Nephron progenitor cell (in vitro differentiated cells): ENCODE measurements at regions not wholly inside any gene's neighbourhood (a gene's known extent, or its start where the extent isn't known, plus 50 kb on each side); places are given as distances from the start of the nearest gene placed in this dataset.
"Not testable (repeated sequence)": the region's sequence is repeated elsewhere in the genome, so short reads cannot be mapped to it uniquely, and the experiment has no call there.

ENCODE experiments used
- DNase-seq: peaks from one replicate; pipeline ENCODE4 v3.0.0; 2021
- H3K27ac Mint-ChIP-seq: 2 replicates; pipeline ENCODE4 v1.8.0; 2021; ENCODE audit warnings: mild to moderate bottlenecking, moderate library complexity, mixed read lengths
- H3K27me3 Mint-ChIP-seq: 2 replicates; pipeline ENCODE4 v1.8.0; 2021; ENCODE audit warnings: mild to moderate bottlenecking, low read depth, mixed read lengths; ENCODE audit not compliant: poor library complexity
- H3K36me3 Mint-ChIP-seq: 2 replicates; pipeline ENCODE4 v1.8.0; 2021; ENCODE audit warnings: low read depth, mixed read lengths
- H3K4me1 Mint-ChIP-seq: 2 replicates; pipeline ENCODE4 v1.8.0; 2021; ENCODE audit warnings: mixed read lengths
- H3K4me3 Mint-ChIP-seq: 2 replicates; pipeline ENCODE4 v1.8.0; 2021; ENCODE audit warnings: mild to moderate bottlenecking, moderate library complexity, mixed read lengths
- H3K9me3 Mint-ChIP-seq: 2 replicates; pipeline ENCODE4 v1.8.0; 2021; ENCODE audit warnings: mild to moderate bottlenecking, moderate library complexity, mixed read lengths
- TF ChIP-seq, protein P1 (sequence below): fragments of 200-600 bp; sonication (generic); IDR thresholded peaks from 2 replicates; pipeline ENCODE4 v1.5.0; 2021; ENCODE audit warnings: antibody characterized with exemption

DNA sequence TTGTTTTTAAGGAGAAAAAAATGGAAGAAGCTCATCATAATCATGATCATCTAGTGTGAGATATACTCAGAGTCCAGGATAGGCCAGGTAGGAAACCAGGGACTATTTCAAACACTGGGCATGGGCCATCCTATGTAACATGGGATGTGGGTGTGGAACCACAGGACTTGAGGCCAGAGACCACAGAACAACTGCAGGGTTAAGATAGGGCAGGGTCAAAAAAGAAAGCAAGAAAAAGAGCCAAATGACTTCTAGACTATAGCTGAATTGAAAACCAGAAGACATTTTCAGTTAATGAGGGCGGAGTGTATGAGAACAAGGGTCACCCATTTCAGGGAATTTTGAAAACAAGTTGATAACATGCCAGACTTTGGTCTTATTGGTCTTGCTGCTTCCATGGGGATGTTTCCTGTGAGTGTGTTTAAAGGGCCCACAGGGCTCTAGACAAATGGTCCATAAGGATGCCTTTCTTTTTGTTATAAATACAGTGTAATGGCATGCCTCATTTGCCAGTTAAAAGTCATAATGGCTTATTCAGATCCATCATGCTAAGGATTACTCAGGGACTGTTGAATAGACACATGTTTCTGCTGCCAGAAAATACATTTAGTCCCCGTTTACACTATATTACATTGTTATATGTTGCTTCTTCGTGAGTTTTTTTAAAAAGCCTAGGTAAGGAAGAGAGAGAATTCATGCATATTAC lies 182.0 kb upstream of the C21orf91 start:
- Mint-ChIP-seq H3K9me3 (peaks cover 25% of the 10 kb centered on the region), H3K27me3 (peaks cover 3% of the 10 kb centered on the region), H3K4me1 (peaks cover 6% of the 10 kb centered on the region), H3K27ac (no peak overlapping the region), H3K36me3 (no peaks in the 10 kb centered on the region), H3K4me3 (no peak overlapping the region)
- TF ChIP-seq, protein P1, sequence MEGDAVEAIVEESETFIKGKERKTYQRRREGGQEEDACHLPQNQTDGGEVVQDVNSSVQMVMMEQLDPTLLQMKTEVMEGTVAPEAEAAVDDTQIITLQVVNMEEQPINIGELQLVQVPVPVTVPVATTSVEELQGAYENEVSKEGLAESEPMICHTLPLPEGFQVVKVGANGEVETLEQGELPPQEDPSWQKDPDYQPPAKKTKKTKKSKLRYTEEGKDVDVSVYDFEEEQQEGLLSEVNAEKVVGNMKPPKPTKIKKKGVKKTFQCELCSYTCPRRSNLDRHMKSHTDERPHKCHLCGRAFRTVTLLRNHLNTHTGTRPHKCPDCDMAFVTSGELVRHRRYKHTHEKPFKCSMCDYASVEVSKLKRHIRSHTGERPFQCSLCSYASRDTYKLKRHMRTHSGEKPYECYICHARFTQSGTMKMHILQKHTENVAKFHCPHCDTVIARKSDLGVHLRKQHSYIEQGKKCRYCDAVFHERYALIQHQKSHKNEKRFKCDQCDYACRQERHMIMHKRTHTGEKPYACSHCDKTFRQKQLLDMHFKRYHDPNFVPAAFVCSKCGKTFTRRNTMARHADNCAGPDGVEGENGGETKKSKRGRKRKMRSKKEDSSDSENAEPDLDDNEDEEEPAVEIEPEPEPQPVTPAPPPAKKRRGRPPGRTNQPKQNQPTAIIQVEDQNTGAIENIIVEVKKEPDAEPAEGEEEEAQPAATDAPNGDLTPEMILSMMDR: no peak
- no peak for DNase-seq

DNA sequence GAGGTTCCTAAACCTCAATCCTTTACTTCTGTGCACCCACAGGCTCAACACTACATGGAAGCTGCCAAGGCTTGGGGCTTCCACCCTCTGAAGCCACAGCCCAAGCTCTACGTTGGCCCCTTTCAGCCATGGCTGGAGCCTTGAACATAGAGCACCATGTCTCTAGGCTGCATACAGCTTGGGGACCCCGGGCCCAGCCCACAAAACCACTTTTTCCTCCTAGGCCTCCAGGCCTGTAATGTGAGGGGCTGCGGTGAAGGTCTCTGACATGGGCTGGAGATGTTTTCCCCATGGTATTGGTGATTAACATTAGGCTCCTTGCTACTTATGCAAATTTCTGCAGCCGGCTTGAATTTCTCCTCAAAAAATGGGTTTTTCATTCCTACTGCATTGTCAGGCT lies 179.4 kb upstream of the C21orf91 start:
- H3K36me3 Mint-ChIP-seq, H3K27ac Mint-ChIP-seq, H3K4me3 Mint-ChIP-seq, DNase-seq, H3K4me1 Mint-ChIP-seq, H3K27me3 Mint-ChIP-seq: not testable (repeated sequence)
- peaks cover 31% of the 10 kb centered on the region for H3K9me3 Mint-ChIP-seq

DNA sequence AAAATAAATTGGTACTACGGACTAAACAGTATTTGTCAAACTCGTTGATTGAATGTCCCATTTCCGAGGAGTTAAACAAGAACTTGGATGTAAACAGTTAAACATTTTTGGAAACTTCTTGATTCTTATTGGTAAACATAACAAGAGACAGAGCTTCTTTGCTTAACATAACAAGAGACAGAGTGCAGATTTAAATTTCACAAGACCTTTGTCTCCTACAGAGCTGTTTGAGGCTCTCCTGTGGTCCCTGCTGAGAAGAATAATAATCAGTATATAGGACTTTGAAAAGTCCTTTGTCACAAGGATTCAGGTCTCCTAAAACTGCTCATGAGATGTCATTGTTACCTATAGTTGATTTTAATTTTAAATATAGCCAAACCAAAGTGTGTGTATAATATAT lies 170.6 kb upstream of the C21orf91 start:
- Mint-ChIP-seq H3K27me3 (no peaks in the 10 kb centered on the region), H3K4me3 (no peak overlapping the region), H3K36me3 (no peaks in the 10 kb centered on the region), H3K27ac (no peak overlapping the region), H3K4me1 (no peaks in the 10 kb centered on the region), H3K9me3 (peaks cover 33% of the 10 kb centered on the region)
- TF ChIP-seq, protein P1: no peak
- DNase-seq: no peak

DNA sequence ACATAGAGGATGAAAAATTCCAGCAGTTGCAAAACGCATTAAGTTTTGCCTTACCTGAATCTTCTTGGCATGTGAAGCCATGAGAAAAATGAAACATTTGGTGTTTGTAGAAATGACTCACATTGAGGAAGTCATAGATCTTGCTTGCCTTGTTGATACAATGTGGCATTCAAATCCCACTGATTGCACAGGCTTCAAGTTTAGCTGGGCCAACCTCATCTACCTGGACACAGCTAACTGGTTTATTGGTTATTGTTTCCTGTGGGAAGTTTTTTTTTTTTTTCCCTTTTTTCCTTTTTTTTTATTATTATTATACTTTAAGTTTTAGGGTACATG lies 168.9 kb upstream of the C21orf91 start:
- DNase-seq: no peak
- Mint-ChIP-seq H3K27me3 (no peaks in the 10 kb centered on the region), H3K9me3 (peaks cover 21% of the 10 kb centered on the region), H3K27ac (no peak overlapping the region), H3K4me1 (no peaks in the 10 kb centered on the region), H3K4me3 (no peak overlapping the region), H3K36me3 (no peaks in the 10 kb centered on the region)
- TF ChIP-seq, protein P1: no peak

DNA sequence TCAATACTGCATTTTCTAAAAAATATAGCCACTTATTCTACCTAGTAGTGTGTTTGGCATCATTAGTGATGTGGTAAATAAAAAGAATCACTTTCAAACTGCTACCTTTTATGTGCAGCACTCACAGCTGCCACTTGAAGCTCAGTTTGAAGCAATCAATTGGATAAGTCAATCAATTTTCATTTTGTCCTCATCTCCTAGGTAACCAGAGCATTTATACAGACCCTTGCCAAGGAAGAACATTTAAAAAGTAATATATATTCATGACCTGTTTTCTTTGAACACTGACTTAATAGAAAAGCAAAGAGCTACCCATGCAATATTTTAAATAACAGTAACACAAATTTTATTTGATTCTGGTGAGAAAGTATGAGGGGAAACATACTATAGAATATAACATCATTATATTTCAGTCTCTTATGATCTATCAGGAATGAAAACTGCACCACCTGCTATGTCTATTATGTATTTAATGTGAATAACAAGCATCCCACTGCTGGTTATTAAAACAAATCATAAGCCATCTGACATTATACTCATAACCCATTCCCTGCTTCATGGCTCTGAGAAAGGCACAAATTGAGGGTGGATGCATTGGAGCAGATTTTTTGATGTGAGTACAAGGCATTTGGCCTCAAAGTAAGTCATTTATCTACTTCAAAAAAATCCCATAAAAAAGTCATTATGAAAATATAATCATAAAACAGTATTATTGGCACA lies 168.4 kb upstream of the C21orf91 start:
- no peak overlapping the region for H3K4me3 Mint-ChIP-seq

DNA sequence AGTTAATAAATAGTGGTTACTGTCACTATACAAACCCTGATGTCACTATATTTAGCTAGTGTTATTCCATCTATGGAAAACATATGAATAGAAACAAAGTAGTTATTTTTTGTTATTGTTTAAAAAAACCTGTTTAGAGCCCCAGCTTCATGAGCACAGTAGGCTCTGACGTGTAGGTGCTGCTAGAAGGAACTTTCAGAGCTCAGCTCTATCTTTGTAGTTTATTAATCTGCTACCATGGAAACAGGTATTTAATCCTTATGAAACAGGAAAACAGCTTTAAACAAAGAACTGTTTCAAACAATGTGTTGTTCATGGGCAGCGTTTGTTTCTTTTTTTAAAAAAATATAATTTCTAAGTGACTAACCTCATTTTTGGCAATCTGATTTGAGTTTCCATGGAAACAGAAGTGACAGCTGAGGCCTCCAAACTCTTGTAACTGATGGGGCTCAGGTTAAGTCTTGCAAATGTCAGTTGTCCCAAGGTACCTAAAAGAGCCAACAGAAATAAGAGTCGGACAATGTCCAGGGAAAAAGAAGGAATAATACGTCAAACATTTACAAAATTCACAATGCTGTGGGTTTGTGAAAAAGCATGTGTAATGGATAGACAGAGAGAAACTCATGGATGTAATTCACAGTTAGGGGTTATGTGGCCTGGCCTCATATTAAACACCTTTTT lies 162.0 kb upstream of the C21orf91 start:
- H3K36me3 Mint-ChIP-seq: no peaks in the 10 kb centered on the region
- no peak overlapping the region for H3K27ac Mint-ChIP-seq
- H3K27me3 Mint-ChIP-seq: no peaks in the 10 kb centered on the region
- H3K4me1 Mint-ChIP-seq: no peaks in the 10 kb centered on the region
- no peak overlapping the region for H3K4me3 Mint-ChIP-seq
- TF ChIP-seq, protein P1: no peak
- no peaks in the 10 kb centered on the region for H3K9me3 Mint-ChIP-seq
- DNase-seq: no peak

More for the DNA sequence above, 168.4 kb upstream of the C21orf91 start:
- Mint-ChIP-seq H3K27ac (no peak overlapping the region), H3K27me3 (no peaks in the 10 kb centered on the region), H3K36me3 (no peaks in the 10 kb centered on the region), H3K9me3 (peaks cover 19% of the 10 kb centered on the region), H3K4me1 (no peaks in the 10 kb centered on the region)
- DNase-seq: no peak
- TF ChIP-seq, protein P1: no peak
